RKO (cell line): ENCODE measurements at regions not wholly inside any gene's neighbourhood (a gene's known extent, or its start where the extent isn't known, plus 50 kb on each side); places are given as distances from the start of the nearest gene placed in this dataset.
"Not testable (repeated sequence)": the region's sequence is repeated elsewhere in the genome, so short reads cannot be mapped to it uniquely, and the experiment has no call there.

ENCODE experiments used
- DNase-seq: peaks from one replicate; pipeline ENCODE4 v3.0.0-alpha.2; 2016; ENCODE audit warnings: low spot score

DNA sequence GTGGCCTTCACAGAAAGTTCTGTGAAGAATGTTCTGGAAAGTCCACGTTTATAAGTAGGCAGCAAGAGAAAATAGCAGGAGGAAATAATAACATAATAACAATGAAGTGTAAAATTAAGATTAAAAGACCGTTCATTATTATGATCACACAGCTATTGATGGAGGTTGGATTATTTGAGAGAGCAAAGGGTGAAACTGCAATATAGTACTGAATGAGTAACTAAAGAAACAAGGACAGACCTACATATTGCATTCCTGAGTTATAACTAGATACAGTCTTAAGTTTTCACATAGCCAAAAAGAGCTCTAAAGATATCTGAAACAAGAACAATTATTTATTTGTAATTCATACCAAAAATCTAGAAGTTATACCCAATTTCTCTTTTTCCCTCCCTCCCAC lies 122.9 kb upstream of the TMEM164 start:
- no peak for DNase-seq

GRCh38 chrX:109880629-109881028 lies 122.3 kb upstream of the TMEM164 start:
- DNase-seq, result no peak

GRCh38 chrX:109886122-109886761 lies 116.7 kb upstream of the TMEM164 start:
- DNase-seq, result peak; percentile 48

DNA sequence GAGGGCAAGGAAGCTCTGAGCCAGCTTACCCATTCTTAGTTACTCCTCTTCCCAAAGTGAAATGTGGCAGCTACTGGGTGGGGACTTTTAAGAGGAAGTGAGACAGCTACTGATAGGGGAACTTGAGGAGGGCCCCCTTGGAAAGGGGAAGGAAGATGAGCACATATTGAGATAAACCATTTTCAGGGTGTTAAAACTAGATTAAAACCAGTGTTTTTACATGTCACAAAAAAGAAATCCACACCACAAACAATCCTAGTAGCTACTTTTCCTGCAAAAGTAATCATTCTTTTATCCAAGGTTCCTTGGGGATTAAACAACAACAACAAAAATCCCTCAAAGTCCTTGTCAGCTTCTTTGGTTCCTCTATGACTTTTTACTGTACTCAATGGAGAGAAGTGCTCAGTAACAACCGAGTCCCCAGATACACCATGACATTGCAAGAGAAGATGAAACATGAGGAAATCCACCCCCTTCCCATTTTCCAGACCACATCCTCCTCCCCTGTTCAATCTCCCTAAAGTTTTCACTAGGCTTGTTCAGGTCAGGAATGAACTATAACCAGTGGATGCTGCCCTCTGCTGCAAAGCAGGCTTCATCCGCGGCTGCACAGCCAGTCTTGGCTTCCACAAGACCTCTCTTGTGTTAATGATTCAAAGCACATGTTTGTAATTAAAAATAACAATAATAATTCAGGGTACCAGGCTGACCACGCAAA lies 113.5 kb upstream of the TMEM164 start:
- DNase-seq, result no peak

- no peak for DNase-seq
These were observed 112.6 kb upstream of the TMEM164 start for GRCh38 chrX:109890300-109890699.

DNA sequence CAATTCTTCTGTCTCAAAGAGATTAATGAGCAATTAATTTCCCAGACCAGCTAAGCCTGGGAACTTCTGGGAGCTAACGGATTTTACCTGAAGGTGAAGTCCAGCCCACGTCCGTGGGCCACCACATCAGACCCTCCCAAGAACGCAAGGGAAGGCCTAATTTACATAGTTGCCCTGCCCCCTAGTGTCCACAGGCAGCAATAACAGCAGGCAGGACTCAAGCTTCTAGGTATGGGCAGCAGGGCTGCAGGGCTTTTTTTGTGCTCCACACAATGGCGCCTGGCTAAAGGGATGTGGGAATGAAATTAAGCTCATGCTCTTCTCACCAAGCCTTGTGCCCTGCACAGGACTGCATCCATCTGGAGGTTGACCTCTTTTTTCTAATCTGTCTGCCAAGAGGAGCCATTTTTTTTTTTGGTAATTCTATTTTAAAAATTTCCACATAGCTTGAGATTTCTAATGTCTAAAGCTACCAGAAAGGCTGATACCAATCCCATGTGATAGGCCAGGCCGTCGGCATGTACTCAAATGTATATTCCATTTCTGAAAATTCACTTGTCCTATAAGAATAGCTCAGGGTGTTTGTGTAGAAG lies 111.9 kb upstream of the TMEM164 start:
- peak; percentile 63 for DNase-seq

DNA sequence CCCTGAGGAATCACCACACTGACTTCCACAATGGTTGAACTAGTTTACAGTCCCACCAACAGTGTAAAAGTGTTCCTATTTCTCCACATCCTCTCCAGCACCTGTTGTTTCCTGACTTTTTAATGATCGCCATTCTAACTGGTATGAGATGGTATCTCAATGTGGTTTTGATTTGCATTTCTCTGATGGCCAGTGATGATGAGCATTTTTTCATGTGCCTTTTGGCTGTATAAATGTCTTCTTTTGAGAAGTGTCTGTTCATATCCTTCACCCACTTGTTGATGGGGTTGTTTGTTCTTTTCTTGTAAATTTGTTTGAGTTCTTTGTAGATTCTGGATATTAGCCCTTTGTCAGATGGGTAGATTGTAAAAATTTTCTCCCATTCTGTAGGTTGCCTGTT lies 106.9 kb upstream of the TMEM164 start:
- not testable (repeated sequence) for DNase-seq

GRCh38 chrX:109902665-109903064 lies 100.2 kb upstream of the TMEM164 start:
- DNase-seq, result no peak

GRCh38 chrX:109911046-109911445 lies 91.9 kb upstream of the TMEM164 start:
- DNase-seq, result peak; percentile 6

DNA sequence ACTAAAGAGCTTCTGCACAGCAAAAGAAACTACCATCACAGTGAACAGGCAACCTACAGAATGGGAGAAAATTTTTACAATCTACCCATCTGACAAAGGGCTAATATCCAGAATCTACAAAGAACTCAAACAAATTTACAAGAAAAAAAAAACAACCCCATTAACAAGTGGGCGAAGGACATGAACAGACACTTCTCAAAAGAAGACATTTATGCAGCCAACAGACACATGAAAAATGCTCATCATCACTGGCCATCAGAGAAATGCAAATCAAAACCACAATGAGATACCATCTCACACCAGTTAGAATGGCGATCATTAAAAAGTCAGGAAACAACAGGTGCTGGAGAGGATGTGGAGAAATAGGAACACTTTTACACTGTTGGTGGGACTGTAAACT lies 89.9 kb upstream of the TMEM164 start:
- not testable (repeated sequence) for DNase-seq

- no peak for DNase-seq
These were observed 88.6 kb upstream of the TMEM164 start for GRCh38 chrX:109914114-109914849.

DNA sequence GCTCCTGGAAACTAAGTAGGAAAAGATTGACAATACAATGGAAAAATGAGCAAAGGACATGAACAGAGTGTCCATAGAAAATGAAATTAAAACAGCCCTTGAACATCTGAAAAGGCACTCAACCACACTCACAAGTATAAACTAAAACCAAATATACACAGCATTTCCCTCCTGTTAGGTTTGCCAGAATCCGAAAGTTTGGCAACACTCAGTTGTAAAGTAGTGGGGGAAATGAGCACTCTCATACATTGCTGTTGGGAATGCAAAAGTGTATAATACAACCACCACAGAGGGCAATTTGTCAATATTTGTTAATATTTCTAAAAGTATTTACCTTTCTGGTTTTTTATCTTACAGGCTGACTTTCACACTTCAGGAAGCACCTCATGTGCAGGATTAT lies 84.2 kb upstream of the TMEM164 start:
- no peak for DNase-seq

DNA sequence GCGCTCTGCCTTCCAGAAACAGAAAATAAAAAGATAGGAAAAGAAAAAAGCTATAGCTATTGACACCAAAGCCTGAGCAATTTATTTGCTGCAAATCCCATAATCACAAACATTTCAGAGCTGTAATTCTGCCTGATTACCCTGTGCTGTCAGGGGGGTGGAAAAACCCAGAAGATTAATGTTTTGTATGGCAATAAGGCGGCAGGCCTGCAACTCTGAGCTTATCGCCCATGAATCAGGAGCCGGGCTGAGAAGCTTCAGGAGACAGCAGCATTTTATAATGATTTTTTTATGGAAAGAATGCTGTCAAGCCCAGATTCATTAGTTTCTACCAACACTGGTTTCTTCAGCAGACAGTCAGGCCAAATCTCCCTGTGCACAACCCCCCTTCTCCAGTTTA lies 82.6 kb upstream of the TMEM164 start:
- no peak for DNase-seq

- no peak for DNase-seq
These were observed 82.0 kb upstream of the TMEM164 start for GRCh38 chrX:109920868-109921267.

DNA sequence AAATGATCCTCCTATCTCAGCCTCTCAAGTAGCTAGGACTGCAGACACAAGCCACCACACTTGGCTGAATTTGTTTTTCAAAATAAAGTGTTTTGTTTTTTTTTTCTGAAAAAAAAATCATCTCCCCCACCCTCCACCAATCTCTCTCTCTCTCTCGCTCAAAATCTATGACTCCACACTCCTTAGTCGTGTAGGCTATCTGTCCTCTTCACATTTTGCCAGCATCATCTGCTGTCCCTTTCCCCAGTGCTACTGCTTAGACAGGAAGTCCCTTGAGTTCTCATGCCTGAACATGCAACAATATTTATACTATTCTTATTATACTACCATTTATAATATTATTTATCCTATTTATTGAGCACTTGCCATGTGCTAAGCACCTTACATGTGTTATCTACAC lies 80.7 kb upstream of the TMEM164 start:
- no peak for DNase-seq

DNA sequence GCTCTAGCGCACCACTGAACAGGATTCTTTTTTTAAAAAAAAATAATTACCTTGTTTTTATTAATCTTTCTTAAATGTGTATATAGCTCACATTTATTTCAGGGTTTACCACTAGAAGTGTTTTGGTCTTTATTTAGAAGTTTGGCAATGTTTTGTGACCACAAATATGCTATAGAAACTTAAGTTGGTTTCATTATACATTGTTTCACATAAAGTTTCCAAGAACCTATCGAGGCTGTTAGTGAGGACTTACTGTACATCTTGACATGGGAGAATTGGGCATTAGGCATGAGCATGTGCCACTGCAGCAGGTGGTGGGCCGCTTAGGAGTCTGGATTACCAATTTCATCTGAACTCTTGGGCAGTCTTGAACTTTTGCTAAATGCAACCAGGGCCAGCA lies 77.9 kb upstream of the TMEM164 start:
- DNase-seq, result not testable (repeated sequence)

DNA sequence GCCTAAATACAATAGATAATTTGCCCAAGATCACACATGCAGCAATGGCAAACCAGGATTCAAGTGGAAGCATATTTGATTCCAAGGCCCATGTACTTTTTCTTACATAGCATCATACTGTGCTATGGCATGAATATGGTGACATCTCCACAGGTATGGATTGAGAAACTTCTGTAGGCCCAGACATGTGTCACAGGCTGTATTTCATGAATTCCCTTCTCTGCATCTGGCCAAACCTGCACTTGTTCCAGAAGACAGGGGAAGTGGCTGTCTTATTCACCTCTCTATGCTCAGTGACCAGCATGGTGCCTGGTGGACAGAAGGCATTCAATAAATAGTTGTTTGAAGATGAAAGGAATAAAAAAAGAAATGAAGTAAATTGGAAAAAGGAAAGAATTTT lies 77.3 kb upstream of the TMEM164 start:
- no peak for DNase-seq

- DNase-seq, result no peak
These were observed 76.8 kb upstream of the TMEM164 start for GRCh38 chrX:109926118-109926517.

- no peak for DNase-seq
These were observed 75.9 kb upstream of the TMEM164 start for GRCh38 chrX:109926743-109927662.

DNA sequence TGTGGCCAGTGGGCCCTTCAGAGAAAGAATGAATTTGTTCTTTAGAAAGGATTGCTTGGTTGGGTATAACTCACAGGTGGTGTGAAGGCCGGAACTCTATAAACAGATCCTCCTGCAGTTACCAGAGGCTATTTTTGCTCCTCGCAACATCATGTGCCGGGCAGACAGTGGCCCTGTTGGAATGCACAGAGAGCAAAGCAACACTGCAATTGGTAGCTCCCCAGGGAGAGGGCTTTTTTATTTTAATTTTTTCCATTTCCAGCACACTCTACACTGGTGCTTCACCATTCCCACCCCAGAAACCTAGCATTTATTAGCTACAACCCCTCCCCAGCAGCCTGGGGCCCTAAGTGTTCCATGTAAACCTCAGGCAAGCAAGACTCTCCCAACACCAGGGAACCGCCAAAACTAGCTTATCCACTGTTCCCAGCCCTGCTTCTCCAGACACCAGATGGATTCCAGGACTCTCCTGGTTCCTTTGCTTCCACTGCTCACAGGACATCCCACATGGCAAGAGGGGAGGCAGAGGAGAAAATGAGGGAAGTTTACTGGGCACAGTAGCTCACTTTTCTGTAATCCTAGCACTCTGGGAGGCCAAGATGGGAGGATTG lies 75.1 kb upstream of the TMEM164 start:
- no peak for DNase-seq

- DNase-seq, result no peak
These were observed 74.1 kb upstream of the TMEM164 start for GRCh38 chrX:109928596-109929335.
